ENCODE measurements at regions not wholly inside any gene's neighbourhood (a gene's known extent, or its start where the extent isn't known, plus 50 kb on each side); places are given as distances from the start of the nearest gene placed in this dataset.

- H3K4me3 ChIP-seq (replicated peaks in 1 of 2; ENCODE audit: low read depth in 1 of 2, low read length in 2 of 2): no peak overlapping the region
- intact Hi-C loops (cut with micrococcal nuclease): loop anchor here (5.0 kb wide), 1 partner anchor 99 kb away; no protein-coding TSS in a partner anchor
- H2AFZ ChIP-seq (ENCODE audit: low read depth, low read length, poor library complexity, severe bottlenecking): no peak overlapping the region
- no peaks in the 10 kb centered on the region for H4K20me1 ChIP-seq (ENCODE audit: insufficient read depth)
- ChIA-PET POLR2A (no interaction called here), CTCF (no interaction called here), RAD21 (ENCODE audit: low non-redundant PET in 1 of 2, low total read pairs in 2 of 2, uncharacterized antibody in 2 of 2, unreplicated experiment in 2 of 2) (no interaction called here)
- ATAC-seq (no peak), DNase-seq (ENCODE audit: low read depth, low spot score) (no peak)
- no peaks in the 10 kb centered on the region for H3K36me3 ChIP-seq (ENCODE audit: control insufficient read depth in 1 of 2, insufficient read depth in 2 of 2, low read length in 2 of 2)
- no peaks in the 10 kb centered on the region for H3K27me3 ChIP-seq (ENCODE audit: insufficient read depth, low read length)
- H3K4me1 ChIP-seq (ENCODE audit: control insufficient read depth in 1 of 2, insufficient read depth in 2 of 2, low read length in 2 of 2): peaks cover 24 to 52% of the 10 kb centered on the region in 2 experiments
- H3K4me2 ChIP-seq (ENCODE audit: low read length): no peak overlapping the region
- no peaks in the 10 kb centered on the region for H3K9me3 ChIP-seq (ENCODE audit: control insufficient read depth in 1 of 2, insufficient read depth in 1 of 2, low read depth in 1 of 2, low read length in 2 of 2)
- H3K27ac ChIP-seq (ENCODE audit: low read depth, low read length): no peak overlapping the region
- H3K79me2 ChIP-seq (ENCODE audit: insufficient read depth, low read length): no peaks in the 10 kb centered on the region
- H3K9ac ChIP-seq (ENCODE audit: low read length): no peak overlapping the region
- BruUV-seq (replicated peaks): no TSS peak
- no peaks in the 10 kb centered on the region for H3K9me2 ChIP-seq (ENCODE audit: insufficient read depth)
- TF ChIP-seq POLR2AphosphoS5 (IDR thresholded peaks at IDR 0.05; ENCODE audit: low read depth, low read length) (no peak), POLR2A (IDR thresholded peaks at IDR 0.05; ENCODE audit: borderline replicate concordance, extremely low read depth, insufficient read depth, insufficient read length) (no peak), MAX (IDR thresholded peaks at IDR 0.05) (no peak; the same call in 1 of the 2 replicates), REST (IDR thresholded peaks at IDR 0.05; ENCODE audit: low read depth) (no peak), EGR1 (IDR thresholded peaks at IDR 0.05; ENCODE audit: low read depth) (no peak), RAD21 (IDR thresholded peaks at IDR 0.05; ENCODE audit: low read depth) (no peak), TCF7L2 (IDR thresholded peaks at IDR 0.05; ENCODE audit: borderline replicate concordance, extremely low read depth, insufficient read depth, insufficient read length) (no peak), ELF1 (IDR thresholded peaks at IDR 0.05; ENCODE audit: borderline replicate concordance, low read depth) (no peak), SIN3A (IDR thresholded peaks at IDR 0.05; ENCODE audit: low read depth) (no peak), CTCF (IDR thresholded peaks at IDR 0.05 in 2 of 3, conservative IDR thresholded peaks at IDR 0.05 in 1 of 3; ENCODE audit: borderline replicate concordance in 1 of 3, insufficient read depth in 1 of 3, low read depth in 2 of 3, low read length in 2 of 3) (no peak), ZBTB33 (IDR thresholded peaks at IDR 0.05; ENCODE audit: extremely low read depth, insufficient replicate concordance, low read length) (no peak), SP1 (IDR thresholded peaks at IDR 0.05; ENCODE audit: low read depth) (no peak), CEBPB (IDR thresholded peaks at IDR 0.05; ENCODE audit: low read depth) (no peak)
Measured at GRCh38 chr5:68431186-68431585, 215.6 kb downstream of the PIK3R1 start.

Measured in HCT116 (cell line).